B cell (primary cell): ENCODE measurements at regions not wholly inside any gene's neighbourhood (a gene's known extent, or its start where the extent isn't known, plus 50 kb on each side); places are given as distances from the start of the nearest gene placed in this dataset.
A peak's percentile ranks its signal among the peaks of the same experiment; 100 is the strongest.

Experiments used
- ATAC-seq: fragments of 200-7000 bp; cut with Tn5 transposase; one replicate; pipeline ENCODE4 v1.10.0; 2021; ENCODE audit warnings: low read depth, mild to moderate bottlenecking, moderate number of reproducible peaks, moderate library complexity
- CTCF ChIA-PET: fragments of 350-600 bp; sonication (Branson Sonifier 250); formaldehyde crosslinking; loops from one replicate; lab custom pipeline; 2021; ENCODE audit warnings: antibody characterized with exemption, inconsistent platforms; lab: Charles Lee
- POLR2A ChIA-PET: fragments of 350-600 bp; sonication (Branson Sonifier 250); formaldehyde crosslinking; loops from one replicate; lab custom pipeline; 2021; ENCODE audit warnings: antibody characterized with exemption; lab: Charles Lee
- DNase-seq: peaks from one replicate; pipeline ENCODE4 v3.0.0; 2013
- H2AFZ ChIP-seq: 2 replicates; pipeline ENCODE4 v1.6.1; 2012; ENCODE audit warnings: mild to moderate bottlenecking, low read depth, low read length; ENCODE audit not compliant: insufficient read depth, poor library complexity, severe bottlenecking
- H3K27ac ChIP-seq, 2 donors: 1 replicate in 1 of 2; 2 replicates in 1 of 2; pipeline ENCODE4 v1.5.1; 2012 to 2013; ENCODE audit warnings: low read length in 2 of 2, mild to moderate bottlenecking in 2 of 2, moderate library complexity in 1 of 2
- H3K27me3 ChIP-seq, 4 experiments: fragments of 200-600 bp in 1 of 4; sonication (generic) in 1 of 4; replicated peaks in 1 of 4; 1 replicate in 2 of 4; 2 replicates in 2 of 4; pipeline versions ENCODE4 v1.6.1 to v1.7.0; 2013 to 2016; ENCODE audit warnings: low read length in 3 of 4, mild to moderate bottlenecking in 2 of 4, mixed read lengths in 1 of 4, moderate library complexity in 1 of 4; ENCODE audit not compliant: insufficient read depth in 4 of 4, control insufficient read depth in 3 of 4; ENCODE audit errors: control extremely low read depth in 1 of 4
- H3K36me3 ChIP-seq, 2 experiments: replicated peaks in 1 of 2; 1 replicate in 1 of 2; 2 replicates in 1 of 2; pipeline versions ENCODE4 v1.6.1 to v1.7.1; 2013; ENCODE audit warnings: low read length in 1 of 2; ENCODE audit not compliant: insufficient read depth in 2 of 2, control insufficient read depth in 1 of 2; ENCODE audit errors: control extremely low read depth in 1 of 2, extremely low read depth in 1 of 2
- H3K4me1 ChIP-seq, 2 donors: fragments of 200-600 bp in 1 of 2; sonication (generic) in 1 of 2; 1 replicate in 1 of 2; 2 replicates in 1 of 2; pipeline versions ENCODE4 v1.5.1 to v1.6.1; 2013 to 2017; ENCODE audit warnings: low read length in 2 of 2; ENCODE audit not compliant: control insufficient read depth in 2 of 2, insufficient read depth in 2 of 2
- H3K4me2 ChIP-seq: replicated peaks from 2 replicates; pipeline ENCODE3; 2012; ENCODE audit warnings: mild to moderate bottlenecking, low read depth, low read length; ENCODE audit not compliant: poor library complexity, severe bottlenecking
- H3K4me3 ChIP-seq, 5 experiments: fragments of 200-600 bp in 1 of 5; sonication (generic) in 1 of 5; 1 replicate in 3 of 5; 2 replicates in 2 of 5; pipeline versions ENCODE4 v1.5.1 to v1.7.0; 2011 to 2016; ENCODE audit warnings: low read length in 4 of 5, mild to moderate bottlenecking in 4 of 5, low read depth in 2 of 5, control low read depth in 1 of 5, moderate library complexity in 1 of 5; ENCODE audit not compliant: insufficient read depth in 1 of 5; ENCODE audit errors: control extremely low read depth in 1 of 5, extremely low read depth in 1 of 5
- H3K79me2 ChIP-seq: fragments of 200-600 bp; sonication (generic); one replicate; pipeline ENCODE4 v1.6.0; 2016; ENCODE audit warnings: low read length; ENCODE audit not compliant: control insufficient read depth, insufficient read depth
- H3K9ac ChIP-seq: fragments of 200-600 bp; sonication (generic); 2 replicates; pipeline ENCODE4 v1.6.1; 2017; ENCODE audit warnings: mild to moderate bottlenecking, low read length, moderate library complexity
- H3K9me3 ChIP-seq, 3 donors: one replicate each; pipeline versions ENCODE4 v1.6.1 to v1.7.1; 2013; ENCODE audit warnings: low read length in 2 of 3; ENCODE audit not compliant: control insufficient read depth in 2 of 3, insufficient read depth in 1 of 3; ENCODE audit errors: control extremely low read depth in 1 of 3
- H4K20me1 ChIP-seq: 2 replicates; pipeline ENCODE4 v1.6.0; 2012; ENCODE audit warnings: mild to moderate bottlenecking, low read length; ENCODE audit not compliant: insufficient read depth, control insufficient read depth, poor library complexity, severe bottlenecking
- H3K27ac Mint-ChIP-seq: one replicate; pipeline ENCODE4 v1.8.0; 2021; ENCODE audit warnings: mixed read lengths
- H3K27me3 Mint-ChIP-seq: one replicate; pipeline ENCODE4 v1.8.0; 2021; ENCODE audit warnings: mixed read lengths
- H3K4me1 Mint-ChIP-seq: one replicate; pipeline ENCODE4 v1.8.0; 2021; ENCODE audit warnings: mixed read lengths
- H3K4me3 Mint-ChIP-seq: one replicate; pipeline ENCODE4 v1.8.0; 2021; ENCODE audit warnings: mixed read lengths
- H3K9me3 Mint-ChIP-seq: one replicate; pipeline ENCODE4 v1.8.0; 2022; ENCODE audit warnings: mixed read lengths; ENCODE audit not compliant: insufficient read depth
- CTCF ChIP-seq: fragments of 200-600 bp; IDR thresholded peaks from one replicate; pipeline ENCODE4 v1.8.0; 2022; ENCODE audit warnings: antibody characterized with exemption, mild to moderate bottlenecking
- EZH2 ChIP-seq: IDR thresholded peaks from 2 replicates; pipeline ENCODE4 v1.6.1; 2012; ENCODE audit warnings: borderline replicate concordance, low read depth, mild to moderate bottlenecking, moderate library complexity, low read length; ENCODE audit not compliant: insufficient read depth, poor library complexity, severe bottlenecking
- WGBS: methylation state at CpG from one replicate; pipeline ENCODE4 v1.1.5; 2013; ENCODE audit warnings: missing lambda C conversion rate; ENCODE audit not compliant: insufficient coverage; 5-methylcytosine and 5-hydroxymethylcytosine counted together
- intact Hi-C: fragments of 100-400 bp; cut with micrococcal nuclease; formaldehyde crosslinking; loops from one replicate; pipeline ENCODE4 v1.10.0; 2022

- 86% methylated on average over 1 of the region's 1 CpG for WGBS
- Histone ChIP-seq H3K27ac (no peak overlapping the region), H3K4me2 (no peak overlapping the region), H3K9ac (no peak overlapping the region), H3K4me3 (no peak overlapping the region), H3K36me3 (no peaks in the 10 kb centered on the region), H3K27me3 (no peaks in the 10 kb centered on the region), H3K79me2 (no peaks in the 10 kb centered on the region), H2AFZ (no peak overlapping the region), H4K20me1 (no peaks in the 10 kb centered on the region), H3K9me3 (no peaks in the 10 kb centered on the region), H3K4me1 (peaks cover 0 to 3% of the 10 kb centered on the region in 2 donors)
- ChIA-PET CTCF (no interaction called here), POLR2A (no interaction called here)
- H3K27me3 Mint-ChIP-seq: peaks cover 4% of the 10 kb centered on the region
- H3K9me3 Mint-ChIP-seq: no peaks in the 10 kb centered on the region
- intact Hi-C loops: no loop called here
- DNase-seq (no peak), ATAC-seq (no peak)
- H3K4me1 Mint-ChIP-seq: peaks cover 4% of the 10 kb centered on the region
- TF ChIP-seq EZH2 (no peak), CTCF (no peak)
- H3K4me3 Mint-ChIP-seq: no peak overlapping the region
- no peak overlapping the region for H3K27ac Mint-ChIP-seq
Observed at GRCh38 chr14:31952573-31952972, 124.5 kb upstream of the ARHGAP5 start.

GRCh38 chr14:31953210-31953609, 123.9 kb upstream of the ARHGAP5 start:
- Histone ChIP-seq H3K27ac (no peak overlapping the region), H3K36me3 (no peaks in the 10 kb centered on the region), H3K4me1 (no peaks in the 10 kb centered on the region), H4K20me1 (no peaks in the 10 kb centered on the region), H3K9me3 (no peaks in the 10 kb centered on the region), H3K79me2 (no peaks in the 10 kb centered on the region), H3K4me2 (no peak overlapping the region), H3K9ac (no peak overlapping the region), H2AFZ (no peak overlapping the region), H3K27me3 (no peaks in the 10 kb centered on the region), H3K4me3 (no peak overlapping the region)
- intact Hi-C loops: no loop called here
- Mint-ChIP-seq H3K27ac (no peak overlapping the region), H3K4me3 (no peak overlapping the region), H3K27me3 (peaks cover 4% of the 10 kb centered on the region), H3K4me1 (peaks cover 2% of the 10 kb centered on the region), H3K9me3 (no peaks in the 10 kb centered on the region)
- WGBS: 96% methylated on average over 4 of the region's 6 CpGs
- ChIA-PET POLR2A (no interaction called here), CTCF (interaction anchor here (1.4 kb wide), 1 partner anchor 28 kb away, joined by 4 read pairs; no protein-coding TSS in a partner anchor)
- TF ChIP-seq CTCF (peak; percentile 15), EZH2 (no peak)
- ATAC-seq (no peak), DNase-seq (no peak)
